Skin epidermis (tissue), 12 donors: ENCODE measurements at regions not wholly inside any gene's neighbourhood (a gene's known extent, or its start where the extent isn't known, plus 50 kb on each side); places are given as distances from the start of the nearest gene placed in this dataset.
"Not testable (repeated sequence)": the region's sequence is repeated elsewhere in the genome, so short reads cannot be mapped to it uniquely, and the experiment has no call there.

Source experiments
- H3K27ac ChIP-seq, 21 experiments: fragments of 200-600 bp; sonication (generic) in 11 of 21; one replicate each; pipeline ENCODE4 v1.5.0; 2020; ENCODE audit warnings: mild to moderate bottlenecking in 3 of 21, inconsistent platforms in 2 of 21, moderate library complexity in 2 of 21
- H3K4me3 ChIP-seq, 7 experiments: fragments of 200-600 bp; sonication (generic) in 2 of 7; one replicate each; pipeline ENCODE4 v1.5.0; 2020; ENCODE audit warnings: inconsistent platforms in 2 of 7, mild to moderate bottlenecking in 2 of 7, moderate library complexity in 1 of 7

DNA sequence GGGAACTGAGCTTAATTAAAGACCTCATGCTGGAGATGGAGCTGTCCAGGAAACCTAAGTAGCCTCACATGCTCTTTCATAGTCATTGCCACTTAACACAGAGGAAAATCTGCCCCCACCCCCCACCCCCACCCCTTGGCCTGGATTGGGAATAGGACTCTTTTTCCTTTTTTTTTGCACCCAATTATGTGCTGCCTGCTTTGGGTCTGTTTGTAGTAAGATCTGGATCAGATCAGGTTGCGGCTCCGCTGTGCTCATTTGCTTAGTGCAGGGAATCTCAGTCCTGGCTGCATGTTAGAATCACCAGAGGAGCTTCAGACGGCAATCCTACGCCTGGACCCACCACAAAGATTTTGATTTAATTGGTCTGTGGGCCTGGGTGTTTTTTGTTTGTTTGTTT, 219.0 kb downstream of the UTP18 start:
- Histone ChIP-seq H3K4me3 (no peak overlapping the region), H3K27ac (no peak overlapping the region)

DNA sequence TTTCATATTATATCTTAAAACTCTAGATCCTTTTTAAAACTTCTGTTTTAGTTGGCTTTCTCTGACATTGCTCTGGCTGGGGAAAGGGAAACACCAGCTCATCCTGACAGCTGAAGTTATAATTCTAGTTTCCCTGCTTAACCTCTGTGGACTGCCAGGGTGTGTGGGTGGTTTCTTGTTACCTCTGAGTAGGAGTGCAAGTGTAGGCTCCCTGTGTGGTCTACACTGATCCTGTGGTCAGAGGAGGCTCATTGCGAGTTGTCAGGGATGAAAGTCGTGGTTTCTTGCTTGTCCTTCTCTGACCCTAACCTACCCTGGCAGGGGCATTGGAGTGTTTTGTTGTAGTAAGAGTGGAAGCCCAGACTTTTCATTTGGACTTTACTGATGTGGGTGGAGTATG, 221.0 kb downstream of the UTP18 start:
- H3K27ac ChIP-seq, result no peak overlapping the region
- no peak overlapping the region for H3K4me3 ChIP-seq

DNA sequence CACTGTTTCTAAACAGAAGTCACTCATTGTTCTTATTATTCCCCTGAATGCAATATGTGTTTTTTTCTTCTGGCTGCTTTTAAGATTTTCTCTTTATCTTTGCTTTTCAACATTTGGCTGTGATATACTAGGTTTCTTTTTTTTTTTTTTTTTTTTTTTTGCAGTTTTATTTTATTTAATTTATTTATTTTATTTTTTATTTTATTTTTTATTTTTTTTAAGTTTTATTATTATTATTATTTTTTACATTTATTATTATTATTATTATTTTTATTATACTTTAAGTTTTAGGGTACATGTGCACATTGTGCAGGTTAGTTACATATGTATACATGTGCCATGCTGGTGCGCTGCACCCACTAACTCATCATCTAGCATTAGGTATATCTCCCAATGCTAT, 221.9 kb downstream of the UTP18 start:
- not testable (repeated sequence) for H3K4me3 ChIP-seq

DNA sequence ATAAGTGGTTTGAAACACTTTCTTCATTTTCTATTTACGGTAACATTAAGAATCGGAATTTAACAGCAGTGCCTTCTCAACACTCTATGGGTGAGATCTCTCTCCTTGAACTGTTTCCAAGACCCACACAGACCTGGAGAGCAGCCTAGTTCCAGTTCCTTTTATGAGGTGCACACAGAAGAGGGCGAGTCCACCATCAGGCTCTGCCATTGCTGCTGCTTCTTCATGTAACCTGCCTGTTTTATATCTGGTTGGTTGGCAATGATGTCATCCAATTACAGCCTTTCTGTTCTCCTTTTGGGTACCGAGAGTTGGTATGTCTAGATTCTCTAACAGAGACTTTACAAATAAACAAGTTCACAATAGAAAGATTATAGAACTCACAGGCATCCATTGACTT, 225.7 kb downstream of the UTP18 start:
- Histone ChIP-seq H3K27ac (no peak overlapping the region), H3K4me3 (no peak overlapping the region)

More for the DNA sequence above, 221.9 kb downstream of the UTP18 start:
- not testable (repeated sequence) for H3K27ac ChIP-seq

GRCh38 chr17:51486885-51487520, 226.7 kb downstream of the UTP18 start:
- Histone ChIP-seq H3K27ac (no peak overlapping the region), H3K4me3 (no peak overlapping the region)

- Histone ChIP-seq H3K4me3 (no peak overlapping the region), H3K27ac (no peak overlapping the region)
Observed at GRCh38 chr17:51487947-51488346, 227.6 kb downstream of the UTP18 start.

GRCh38 chr17:51491416-51491815, 231.1 kb downstream of the UTP18 start:
- no peak overlapping the region for H3K4me3 ChIP-seq
- H3K27ac ChIP-seq, result no peak overlapping the region

GRCh38 chr17:51493206-51493605, 232.9 kb downstream of the UTP18 start:
- H3K27ac ChIP-seq, result no peak overlapping the region
- no peak overlapping the region for H3K4me3 ChIP-seq

DNA sequence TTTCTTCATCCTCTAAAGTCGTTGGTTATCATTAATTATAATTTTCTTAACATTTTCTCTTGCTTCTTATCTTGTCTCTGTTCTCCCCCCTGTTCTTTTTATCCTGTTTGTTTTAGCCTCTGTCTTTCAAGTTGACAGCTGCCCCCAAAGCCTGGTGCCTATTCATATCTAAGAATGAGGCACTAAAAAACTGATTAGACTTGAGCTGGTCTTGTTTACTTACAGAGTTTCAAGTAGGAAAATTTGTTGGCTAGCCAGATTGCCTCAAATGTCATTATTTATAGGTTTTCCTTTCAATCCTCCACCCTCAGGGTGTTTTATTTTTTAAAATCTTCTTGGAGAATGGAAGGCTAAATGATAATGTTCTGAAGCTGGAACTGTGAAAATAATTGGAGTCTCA, 236.0 kb downstream of the UTP18 start:
- Histone ChIP-seq H3K4me3 (no peak overlapping the region), H3K27ac (no peak overlapping the region)

- Histone ChIP-seq H3K4me3 (no peak overlapping the region), H3K27ac (no peak overlapping the region)
Observed at GRCh38 chr17:51499897-51500296, 239.6 kb downstream of the UTP18 start.

DNA sequence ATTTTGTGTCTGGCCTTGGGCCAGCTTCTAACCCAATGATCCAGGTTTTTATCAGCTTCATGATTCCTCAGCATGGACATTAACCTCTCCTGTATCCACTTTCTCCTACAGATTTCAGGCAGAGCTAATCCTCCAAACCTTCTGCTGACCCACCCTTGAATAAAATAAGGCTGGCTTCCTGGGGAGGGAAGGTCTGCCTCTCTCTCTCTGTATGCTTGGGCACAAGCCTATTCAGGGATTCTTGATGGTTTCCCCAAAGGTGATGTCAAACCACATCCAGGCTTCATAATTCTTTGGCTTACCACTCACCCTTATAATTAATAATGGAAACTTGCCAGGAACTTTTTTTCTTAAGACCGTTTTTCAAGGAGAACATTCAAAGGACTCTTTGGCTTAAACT, 240.1 kb downstream of the UTP18 start:
- H3K4me3 ChIP-seq, result no peak overlapping the region
- no peak overlapping the region for H3K27ac ChIP-seq

GRCh38 chr17:51505450-51505849, 245.1 kb downstream of the UTP18 start:
- H3K4me3 ChIP-seq, result no peak overlapping the region
- no peak overlapping the region for H3K27ac ChIP-seq

- H3K27ac ChIP-seq, result no peak overlapping the region
- no peak overlapping the region for H3K4me3 ChIP-seq
Observed at GRCh38 chr17:51507444-51507843, 247.1 kb downstream of the UTP18 start.

DNA sequence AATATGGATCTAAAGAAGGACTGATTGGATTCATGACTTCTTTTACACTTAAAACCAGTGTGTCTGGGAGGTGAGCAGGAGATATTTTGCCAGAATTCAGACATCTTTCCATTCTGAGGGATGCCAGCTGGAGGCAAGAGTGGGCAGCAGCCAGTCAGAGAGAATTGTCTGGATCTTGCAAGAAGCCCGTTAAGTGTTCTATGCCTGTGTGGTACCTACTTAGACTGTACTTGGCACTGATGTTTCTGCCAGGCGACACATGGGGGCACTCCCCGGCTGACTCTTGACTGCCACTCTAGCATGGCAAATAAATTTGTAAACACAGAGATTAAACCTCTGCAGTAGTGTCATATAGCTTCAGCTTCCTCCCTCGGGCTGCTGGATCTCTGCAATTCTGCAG, 247.7 kb downstream of the UTP18 start:
- Histone ChIP-seq H3K27ac (no peak overlapping the region), H3K4me3 (no peak overlapping the region)

DNA sequence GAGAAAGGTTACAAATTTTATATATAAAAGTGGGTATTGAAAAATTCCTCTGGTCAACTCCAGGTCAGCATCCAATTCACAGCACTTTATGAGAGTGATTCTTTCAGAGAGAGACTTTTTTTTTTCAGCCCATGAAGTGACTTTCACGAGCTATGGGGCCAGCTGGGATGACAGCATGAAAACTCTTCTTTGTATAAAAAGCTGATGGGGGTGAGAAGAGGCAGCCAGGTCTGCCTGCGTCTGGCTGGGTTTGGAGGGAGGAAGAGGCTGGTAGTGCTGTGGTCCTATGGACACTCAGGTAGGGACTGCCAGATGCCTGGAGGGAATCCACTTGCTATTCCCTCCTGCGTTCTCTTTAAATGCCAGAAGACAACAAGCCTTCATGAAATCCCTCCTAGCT, 250.6 kb downstream of the UTP18 start:
- Histone ChIP-seq H3K4me3 (no peak overlapping the region), H3K27ac (no peak overlapping the region)

DNA sequence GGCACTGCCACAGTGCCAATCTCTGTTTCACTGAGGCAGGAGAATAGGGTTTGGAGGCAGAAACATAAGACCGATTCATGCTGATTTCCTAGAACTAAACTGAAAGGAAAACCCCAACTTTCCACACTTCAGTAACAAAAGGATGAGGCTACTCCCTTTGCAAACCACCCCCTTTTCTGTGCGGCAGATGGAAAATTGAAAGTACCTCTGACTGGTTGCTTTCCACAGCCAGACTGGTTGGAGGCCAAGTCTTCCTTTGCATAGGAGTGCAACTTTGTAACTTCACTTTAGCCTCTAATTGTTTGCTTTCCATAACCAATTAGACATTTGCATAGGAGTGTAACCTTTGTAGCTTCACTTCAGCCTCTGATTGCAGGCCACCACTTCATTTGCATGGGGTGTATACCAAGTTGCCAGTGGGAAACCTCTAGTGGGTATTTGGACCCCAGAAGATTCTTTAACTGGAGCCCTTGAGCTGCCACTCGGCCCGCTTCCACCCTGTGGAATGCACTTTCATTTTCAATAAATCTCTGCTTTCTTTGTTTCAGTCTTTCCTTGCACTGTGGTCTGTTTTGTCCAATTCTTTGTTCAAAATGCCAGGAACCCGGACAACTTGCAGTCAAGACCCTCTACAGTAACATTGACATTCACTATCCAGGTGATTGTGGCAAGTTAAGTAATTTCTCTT, 252.0 kb downstream of the UTP18 start:
- Histone ChIP-seq H3K4me3 (no peak overlapping the region), H3K27ac (no peak overlapping the region)

GRCh38 chr17:51516924-51517323, 256.6 kb downstream of the UTP18 start:
- Histone ChIP-seq H3K4me3 (no peak overlapping the region), H3K27ac (no peak overlapping the region)

DNA sequence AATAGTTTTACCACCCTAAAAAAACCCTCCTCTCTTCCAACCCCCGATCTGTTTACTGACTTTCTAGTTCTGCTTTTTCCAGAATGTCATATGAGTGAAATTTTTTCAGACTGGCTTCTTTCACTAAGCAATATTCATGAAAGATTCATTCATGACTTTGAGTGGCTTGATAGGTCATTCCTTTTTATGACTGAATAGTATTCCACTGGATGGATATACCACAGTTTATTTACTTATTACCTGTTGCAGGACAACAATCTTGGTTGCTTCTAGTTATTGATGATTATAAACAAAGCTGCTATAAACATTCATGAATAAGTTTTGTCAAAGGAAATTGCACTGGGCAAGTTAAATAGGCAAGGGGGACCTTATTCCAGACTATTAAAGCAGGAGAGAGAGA, 264.2 kb downstream of the UTP18 start:
- Histone ChIP-seq H3K27ac (no peak overlapping the region), H3K4me3 (no peak overlapping the region)

DNA sequence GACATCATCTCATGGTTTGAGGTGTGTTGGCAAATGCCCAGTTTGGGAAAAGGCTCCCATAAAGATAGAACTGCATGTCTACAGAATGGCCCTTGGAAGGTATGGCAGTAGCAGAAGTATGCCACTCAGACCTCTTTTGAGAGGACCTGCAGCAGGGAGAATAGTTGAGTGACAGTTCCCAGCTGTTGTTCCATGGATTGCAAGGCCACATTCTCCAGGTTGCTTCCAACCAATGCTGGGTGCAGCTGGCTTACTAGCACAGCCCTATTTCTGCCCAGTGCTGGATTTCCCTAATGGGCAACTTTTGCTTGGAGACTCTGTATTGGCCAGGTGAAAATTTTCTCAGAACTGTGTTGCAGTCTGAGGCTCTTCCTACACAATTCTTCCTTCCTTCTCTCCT, 266.2 kb downstream of the UTP18 start:
- Histone ChIP-seq H3K4me3 (no peak overlapping the region), H3K27ac (no peak overlapping the region)

GRCh38 chr17:51527225-51527982, 267.1 kb downstream of the UTP18 start:
- H3K4me3 ChIP-seq, result no peak overlapping the region
- H3K27ac ChIP-seq, result no peak overlapping the region

- no peak overlapping the region for H3K4me3 ChIP-seq
- H3K27ac ChIP-seq, result no peak overlapping the region
Observed at GRCh38 chr17:51528111-51528510, 267.8 kb downstream of the UTP18 start.
